GM23248 (cell line): ENCODE measurements at regions not wholly inside any gene's neighbourhood (a gene's known extent, or its start where the extent isn't known, plus 50 kb on each side); places are given as distances from the start of the nearest gene placed in this dataset.

Source experiments
- DNase-seq: peaks from one replicate; pipeline ENCODE4 v3.0.0-alpha.2; 2015
- H2AFZ ChIP-seq: fragments of 200-600 bp; sonication (generic); 2 replicates; pipeline ENCODE4 v1.6.1; 2016; ENCODE audit warnings: antibody characterized with exemption
- H3F3A ChIP-seq: fragments of 200-600 bp; sonication (generic); 2 replicates; pipeline ENCODE4 v1.6.1; 2016; ENCODE audit warnings: mild to moderate bottlenecking, antibody characterized with exemption, mixed run types; ENCODE audit not compliant: insufficient read depth
- H3K27ac ChIP-seq: fragments of 200-600 bp; sonication (generic); 2 replicates; pipeline ENCODE4 v1.5.1; 2016; ENCODE audit warnings: mild to moderate bottlenecking
- H3K27me3 ChIP-seq: fragments of 200-600 bp; sonication (generic); replicated peaks from 2 replicates; pipeline ENCODE4 v1.6.1; 2016; ENCODE audit warnings: mild to moderate bottlenecking; ENCODE audit not compliant: insufficient read depth
- H3K36me3 ChIP-seq: fragments of 200-600 bp; sonication (generic); 2 replicates; pipeline ENCODE4 v1.6.1; 2016; ENCODE audit warnings: low read depth, mild to moderate bottlenecking
- H3K4me1 ChIP-seq: fragments of 200-600 bp; sonication (generic); 2 replicates; pipeline ENCODE4 v1.6.1; 2016; ENCODE audit warnings: mild to moderate bottlenecking; ENCODE audit not compliant: insufficient read depth
- H3K4me2 ChIP-seq: fragments of 200-600 bp; sonication (generic); one replicate; pipeline ENCODE4 v1.6.1; 2016; ENCODE audit warnings: mild to moderate bottlenecking; ENCODE audit not compliant: unreplicated experiment
- H3K4me3 ChIP-seq: fragments of 200-600 bp; sonication (generic); 2 replicates; pipeline ENCODE4 v1.5.1; 2016; ENCODE audit warnings: mild to moderate bottlenecking
- H3K79me2 ChIP-seq: fragments of 200-600 bp; sonication (generic); 2 replicates; pipeline ENCODE4 v1.6.1; 2016; ENCODE audit warnings: mild to moderate bottlenecking; ENCODE audit not compliant: insufficient read depth
- H3K9ac ChIP-seq: fragments of 200-600 bp; sonication (generic); 2 replicates; pipeline ENCODE4 v1.6.1; 2016; ENCODE audit warnings: mild to moderate bottlenecking
- H3K9me2 ChIP-seq: fragments of 200-600 bp; sonication (generic); 2 replicates; pipeline ENCODE4 v1.6.1; 2016; ENCODE audit warnings: mixed run types, mild to moderate bottlenecking, moderate library complexity; ENCODE audit not compliant: insufficient read depth
- H3K9me3 ChIP-seq: fragments of 200-600 bp; sonication (generic); one replicate; pipeline ENCODE4 v1.6.1; 2017; ENCODE audit warnings: low read depth
- H4K20me1 ChIP-seq: fragments of 200-600 bp; sonication (generic); 2 replicates; pipeline ENCODE4 v1.6.0; 2016; ENCODE audit not compliant: insufficient read depth
- EZH2 ChIP-seq: fragments of 200-600 bp; sonication (generic); IDR thresholded peaks from 2 replicates; pipeline ENCODE4 v1.6.1; 2018; ENCODE audit warnings: antibody characterized with exemption, mild to moderate bottlenecking; ENCODE audit not compliant: insufficient read depth, poor library complexity, severe bottlenecking
- EZH2phosphoT487 ChIP-seq: fragments of 200-600 bp; sonication (generic); IDR thresholded peaks from 2 replicates; pipeline ENCODE4 v1.6.1; 2018; ENCODE audit warnings: antibody characterized with exemption, moderate library complexity, mild to moderate bottlenecking, low read depth; ENCODE audit not compliant: insufficient read depth
- WGBS, 2 experiments: methylation state at CpG; one replicate each; pipeline ENCODE4 v1.1.6; 2015 to 2017; ENCODE audit warnings: low lambda C conversion rate in 2 of 2, low coverage in 1 of 2; ENCODE audit errors: missing lambda C conversion rate in 2 of 2; 5-methylcytosine and 5-hydroxymethylcytosine counted together
- in situ Hi-C: fragments of 300-500 bp; cut with MboI; formaldehyde crosslinking; loops from 2 replicates; pipeline ENCODE4 v1.15.0; 2020

- Histone ChIP-seq H3K27ac (peak overlapping the region; percentile 62), H4K20me1 (no peaks in the 10 kb centered on the region), H3K36me3 (no peaks in the 10 kb centered on the region), H3K4me1 (peaks cover 36% of the 10 kb centered on the region), H3K9me3 (no peaks in the 10 kb centered on the region), H3F3A (peaks cover 37% of the 10 kb centered on the region), H3K4me3 (no peak overlapping the region), H3K79me2 (no peaks in the 10 kb centered on the region), H3K9ac (0 out of 2 replicates have a peak overlapping the region, but pooled peaks have one; percentile 22), H3K9me2 (no peaks in the 10 kb centered on the region), H3K4me2 (peak overlapping the region; percentile 34), H3K27me3 (no peaks in the 10 kb centered on the region), H2AFZ (no peak overlapping the region)
- 47 to 67% methylated on average over 3 of the region's 3 CpGs for WGBS, 2 experiments
- peak; percentile 80 for DNase-seq
- in situ Hi-C loops: no loop called here
- TF ChIP-seq EZH2 (no peak), EZH2phosphoT487 (no peak)
Measured at GRCh38 chr6:132054525-132054924, 103.4 kb upstream of the CCN2 start.

GRCh38 chr6:132053511-132053910, 102.3 kb upstream of the CCN2 start:
- WGBS, 2 experiments: 0 to 8% methylated on average over 2 of the region's 2 CpGs
- in situ Hi-C loops: no loop called here
- Histone ChIP-seq H2AFZ (0 out of 2 replicates have a peak overlapping the region, but pooled peaks have one; percentile 8), H3K9me2 (no peaks in the 10 kb centered on the region), H3K9me3 (no peaks in the 10 kb centered on the region), H3K36me3 (no peaks in the 10 kb centered on the region), H3K4me2 (peak overlapping the region; percentile 34), H4K20me1 (no peaks in the 10 kb centered on the region), H3K27me3 (no peaks in the 10 kb centered on the region), H3K4me1 (peaks cover 30% of the 10 kb centered on the region), H3K27ac (peak overlapping the region; percentile 62), H3K79me2 (no peaks in the 10 kb centered on the region), H3K9ac (peak overlapping the region; percentile 22; the same call in 1 of the 2 replicates), H3K4me3 (no peak overlapping the region), H3F3A (peaks cover 32% of the 10 kb centered on the region)
- TF ChIP-seq EZH2 (no peak), EZH2phosphoT487 (no peak)
- DNase-seq: peak; percentile 68

- WGBS, 2 experiments: 2 to 11% methylated on average over 1 of the region's 1 CpG
- H3K27ac ChIP-seq: 0 out of 2 replicates have a peak overlapping the region, but pooled peaks have one; percentile 9
- H3K9me3 ChIP-seq: no peaks in the 10 kb centered on the region
- in situ Hi-C loops: no loop called here
- no peaks in the 10 kb centered on the region for H3K27me3 ChIP-seq
- H3K36me3 ChIP-seq: no peaks in the 10 kb centered on the region
- no peak overlapping the region for H2AFZ ChIP-seq
- no peaks in the 10 kb centered on the region for H3K9me2 ChIP-seq
- no peak overlapping the region for H3K4me2 ChIP-seq
- H4K20me1 ChIP-seq: no peaks in the 10 kb centered on the region
- H3K4me1 ChIP-seq: peaks cover 29% of the 10 kb centered on the region
- H3K4me3 ChIP-seq: no peak overlapping the region
- DNase-seq: peak; percentile 31
- H3K9ac ChIP-seq: no peak overlapping the region
- TF ChIP-seq EZH2: no peak
- no peak for TF ChIP-seq EZH2phosphoT487
- H3K79me2 ChIP-seq: no peaks in the 10 kb centered on the region
- H3F3A ChIP-seq: peaks cover 32% of the 10 kb centered on the region
Measured at GRCh38 chr6:132052096-132052495, 100.9 kb upstream of the CCN2 start.

- Histone ChIP-seq H3K27me3 (no peaks in the 10 kb centered on the region), H3K9me3 (no peaks in the 10 kb centered on the region), H2AFZ (no peak overlapping the region), H3K4me1 (no peaks in the 10 kb centered on the region; the same call in 1 of the 2 replicates), H3K27ac (no peak overlapping the region), H3K4me2 (no peak overlapping the region), H3F3A (no peaks in the 10 kb centered on the region), H3K9ac (no peak overlapping the region), H3K4me3 (no peak overlapping the region), H3K9me2 (no peaks in the 10 kb centered on the region), H3K36me3 (no peaks in the 10 kb centered on the region), H4K20me1 (no peaks in the 10 kb centered on the region), H3K79me2 (no peaks in the 10 kb centered on the region)
- TF ChIP-seq EZH2phosphoT487 (no peak), EZH2 (no peak)
- 96 to 100% methylated on average over 1 of the region's 1 CpG for whole genome bisulfite sequencing, 2 experiments
- in situ Hi-C loops: no loop called here
- DNase-seq: no peak
Measured at GRCh38 chr6:132045877-132046276, 94.7 kb upstream of the CCN2 start.

GRCh38 chr6:132043148-132043547, 92.0 kb upstream of the CCN2 start:
- no peak overlapping the region for H3K4me3 ChIP-seq
- H3K4me2 ChIP-seq: no peak overlapping the region
- no peak overlapping the region for H2AFZ ChIP-seq
- H3K9ac ChIP-seq: no peak overlapping the region
- no peaks in the 10 kb centered on the region for H4K20me1 ChIP-seq
- no peaks in the 10 kb centered on the region for H3K36me3 ChIP-seq
- H3K27ac ChIP-seq: no peak overlapping the region
- 85 to 86% methylated on average over 5 of the region's 5 CpGs for WGBS, 2 experiments
- H3K9me2 ChIP-seq: no peaks in the 10 kb centered on the region
- H3K9me3 ChIP-seq: no peaks in the 10 kb centered on the region
- no peaks in the 10 kb centered on the region for H3F3A ChIP-seq
- no peaks in the 10 kb centered on the region for H3K79me2 ChIP-seq
- in situ Hi-C loops: no loop called here
- H3K4me1 ChIP-seq: no peaks in the 10 kb centered on the region; the same call in 1 of the 2 replicates
- H3K27me3 ChIP-seq: no peaks in the 10 kb centered on the region
- DNase-seq: no peak
- no peak for TF ChIP-seq EZH2phosphoT487
- TF ChIP-seq EZH2: no peak
